ENCODE measurements at regions not wholly inside any gene's neighbourhood (a gene's known extent, or its start where the extent isn't known, plus 50 kb on each side); places are given as distances from the start of the nearest gene placed in this dataset.

GRCh38 chr4:29817961-29818360, 902.2 kb upstream of the PCDH7 start:
- TF ChIP-seq SUZ12 (IDR thresholded peaks at IDR 0.05) (no peak), SP1 (IDR thresholded peaks at IDR 0.05) (no peak), ELF4 (IDR thresholded peaks at IDR 0.05) (no peak), PKNOX1 (IDR thresholded peaks at IDR 0.05) (no peak), BHLHE40 (IDR thresholded peaks at IDR 0.05; ENCODE audit: borderline replicate concordance) (no peak), LEF1 (IDR thresholded peaks at IDR 0.05; ENCODE audit: borderline replicate concordance) (no peak)

Data from HEK293T (cell line).